ENCODE measurements at regions not wholly inside any gene's neighbourhood (a gene's known extent, or its start where the extent isn't known, plus 50 kb on each side); places are given as distances from the start of the nearest gene placed in this dataset.

DNA sequence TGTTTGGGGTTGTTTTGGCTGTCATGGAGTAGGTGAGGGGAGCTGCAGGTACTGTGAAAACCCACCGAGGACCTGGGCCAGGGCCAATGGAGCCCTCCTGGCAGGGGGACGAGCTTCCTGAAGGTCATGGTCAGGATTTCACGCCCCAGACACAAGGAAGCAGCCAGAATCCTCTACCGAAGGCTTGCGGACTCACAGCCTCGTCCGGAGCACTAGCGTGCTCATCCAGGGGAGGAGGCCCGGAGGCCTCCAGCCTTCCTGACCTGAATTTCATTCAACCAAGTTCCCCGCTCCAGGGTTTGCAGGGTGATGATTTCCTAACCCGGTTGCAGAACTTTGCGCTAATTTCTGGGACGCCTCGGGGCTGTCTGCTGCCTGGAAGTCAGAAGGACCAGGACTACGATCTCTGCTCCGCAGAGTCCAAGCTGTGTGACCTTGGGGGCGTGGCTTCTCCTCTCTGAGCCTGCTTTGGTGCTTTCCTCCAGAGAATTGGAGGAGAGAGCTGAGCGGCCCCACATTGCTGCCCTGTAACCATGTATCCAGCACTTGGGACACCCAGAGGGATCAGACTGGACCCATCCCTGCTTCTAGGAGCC, 56.2 kb upstream of the ADRA2C start:
- Histone ChIP-seq H3K4me2 (ENCODE audit: low read depth, low read length, poor library complexity, severe bottlenecking) (no peak overlapping the region), H3K9ac (ENCODE audit: low read length) (no peak overlapping the region), H3K27me3 (ENCODE audit: low read length) (no peaks in the 10 kb centered on the region), H3K4me3 (ENCODE audit: insufficient read depth, low read length, poor library complexity, severe bottlenecking) (no peak overlapping the region), H2AFZ (ENCODE audit: low read depth, low read length, severe bottlenecking) (no peak overlapping the region), H3K9me3 (ENCODE audit: insufficient read depth, low read length) (no peaks in the 10 kb centered on the region), H3K27ac (ENCODE audit: low read depth, low read length) (no peak overlapping the region), H3K36me3 (ENCODE audit: low read length) (no peaks in the 10 kb centered on the region), H4K20me1 (ENCODE audit: low read depth, low read length) (no peaks in the 10 kb centered on the region), H3K9me2 (replicated peaks; ENCODE audit: insufficient read depth, low read length) (no peaks in the 10 kb centered on the region), H3K79me2 (ENCODE audit: insufficient read depth, low read length) (no peaks in the 10 kb centered on the region), H3F3A (ENCODE audit: insufficient read depth) (no peaks in the 10 kb centered on the region)
- no peak for TF ChIP-seq EZH2phosphoT487 (conservative IDR thresholded peaks at IDR 0.05; ENCODE audit: low read length)
- TF ChIP-seq, protein P1, sequence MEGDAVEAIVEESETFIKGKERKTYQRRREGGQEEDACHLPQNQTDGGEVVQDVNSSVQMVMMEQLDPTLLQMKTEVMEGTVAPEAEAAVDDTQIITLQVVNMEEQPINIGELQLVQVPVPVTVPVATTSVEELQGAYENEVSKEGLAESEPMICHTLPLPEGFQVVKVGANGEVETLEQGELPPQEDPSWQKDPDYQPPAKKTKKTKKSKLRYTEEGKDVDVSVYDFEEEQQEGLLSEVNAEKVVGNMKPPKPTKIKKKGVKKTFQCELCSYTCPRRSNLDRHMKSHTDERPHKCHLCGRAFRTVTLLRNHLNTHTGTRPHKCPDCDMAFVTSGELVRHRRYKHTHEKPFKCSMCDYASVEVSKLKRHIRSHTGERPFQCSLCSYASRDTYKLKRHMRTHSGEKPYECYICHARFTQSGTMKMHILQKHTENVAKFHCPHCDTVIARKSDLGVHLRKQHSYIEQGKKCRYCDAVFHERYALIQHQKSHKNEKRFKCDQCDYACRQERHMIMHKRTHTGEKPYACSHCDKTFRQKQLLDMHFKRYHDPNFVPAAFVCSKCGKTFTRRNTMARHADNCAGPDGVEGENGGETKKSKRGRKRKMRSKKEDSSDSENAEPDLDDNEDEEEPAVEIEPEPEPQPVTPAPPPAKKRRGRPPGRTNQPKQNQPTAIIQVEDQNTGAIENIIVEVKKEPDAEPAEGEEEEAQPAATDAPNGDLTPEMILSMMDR (IDR thresholded peaks at IDR 0.05; ENCODE audit: insufficient read depth, low read length, poor library complexity, severe bottlenecking): no peak

DNA sequence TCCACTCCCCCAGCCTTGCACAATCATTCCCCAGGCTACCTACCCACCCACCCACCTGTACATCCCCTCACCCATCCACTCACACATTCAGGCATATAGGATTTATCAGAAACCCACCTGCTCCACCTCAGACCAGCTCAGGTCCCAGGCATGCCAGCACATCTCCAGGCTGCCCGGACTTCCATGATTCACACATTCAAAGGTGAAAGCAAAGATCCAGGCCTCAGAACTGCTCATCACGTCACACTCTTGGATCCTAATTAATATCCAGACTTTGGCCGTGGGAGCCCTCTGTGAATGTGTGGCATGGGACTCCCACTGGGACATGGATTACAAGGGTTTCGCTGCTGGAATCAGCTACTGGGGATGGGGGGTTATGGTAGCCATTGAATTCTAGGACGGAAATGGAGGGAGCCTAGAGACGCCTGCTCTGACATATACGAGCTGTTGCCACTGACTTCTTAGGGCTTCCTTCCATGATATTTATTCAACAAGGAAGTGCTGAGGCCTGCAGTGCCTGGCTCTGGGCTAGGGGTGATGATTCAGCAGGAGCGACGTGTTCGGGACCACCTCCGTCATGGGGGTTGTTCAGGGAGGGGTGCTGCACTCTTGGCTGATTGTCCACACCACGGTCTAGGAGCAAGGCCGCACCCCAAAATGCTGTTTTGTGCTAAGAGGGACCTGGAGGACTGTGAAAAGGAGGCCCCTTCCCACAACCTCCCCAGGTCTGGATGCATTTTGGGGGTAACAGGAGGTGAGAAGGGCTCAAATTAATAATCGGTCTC, 56.9 kb upstream of the ADRA2C start:
- Histone ChIP-seq H3K9me2 (replicated peaks; ENCODE audit: insufficient read depth, low read length) (no peaks in the 10 kb centered on the region), H3F3A (ENCODE audit: insufficient read depth) (no peaks in the 10 kb centered on the region), H3K79me2 (ENCODE audit: insufficient read depth, low read length) (no peaks in the 10 kb centered on the region), H4K20me1 (ENCODE audit: low read depth, low read length) (no peaks in the 10 kb centered on the region), H3K27ac (ENCODE audit: low read depth, low read length) (no peak overlapping the region), H2AFZ (ENCODE audit: low read depth, low read length, severe bottlenecking) (no peak overlapping the region), H3K27me3 (ENCODE audit: low read length) (no peaks in the 10 kb centered on the region), H3K36me3 (ENCODE audit: low read length) (no peaks in the 10 kb centered on the region), H3K4me2 (ENCODE audit: low read depth, low read length, poor library complexity, severe bottlenecking) (no peak overlapping the region), H3K9me3 (ENCODE audit: insufficient read depth, low read length) (no peaks in the 10 kb centered on the region), H3K4me3 (ENCODE audit: insufficient read depth, low read length, poor library complexity, severe bottlenecking) (no peak overlapping the region), H3K9ac (ENCODE audit: low read length) (no peak overlapping the region)
- TF ChIP-seq, protein P1 (IDR thresholded peaks at IDR 0.05; ENCODE audit: insufficient read depth, low read length, poor library complexity, severe bottlenecking): no peak
- TF ChIP-seq EZH2phosphoT487 (conservative IDR thresholded peaks at IDR 0.05; ENCODE audit: low read length): no peak

DNA sequence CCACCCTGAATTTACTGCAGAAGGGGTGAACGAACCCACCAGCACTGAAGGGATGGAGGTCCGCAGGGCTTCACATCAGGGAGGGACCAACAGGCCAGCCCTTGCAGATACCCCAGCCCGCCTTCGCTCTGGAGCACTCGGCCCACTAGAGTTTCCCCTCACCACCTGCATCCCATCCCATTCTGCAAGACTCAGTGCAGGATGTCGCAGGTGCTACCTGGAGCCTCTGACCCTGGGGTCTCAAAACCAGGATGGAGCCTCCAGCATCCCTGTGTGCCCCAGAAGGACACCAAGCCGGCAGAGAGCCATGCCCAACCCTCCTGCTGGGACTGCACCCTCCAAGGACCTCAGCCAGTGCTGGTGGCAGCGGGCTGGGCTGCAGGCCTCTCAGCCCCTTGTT, 57.6 kb upstream of the ADRA2C start:
- Histone ChIP-seq H3K27me3 (ENCODE audit: low read length) (no peaks in the 10 kb centered on the region), H4K20me1 (ENCODE audit: low read depth, low read length) (no peaks in the 10 kb centered on the region), H3K4me3 (ENCODE audit: insufficient read depth, low read length, poor library complexity, severe bottlenecking) (no peak overlapping the region), H3K79me2 (ENCODE audit: insufficient read depth, low read length) (no peaks in the 10 kb centered on the region), H3K9ac (ENCODE audit: low read length) (no peak overlapping the region), H2AFZ (ENCODE audit: low read depth, low read length, severe bottlenecking) (no peak overlapping the region), H3K9me3 (ENCODE audit: insufficient read depth, low read length) (no peaks in the 10 kb centered on the region), H3F3A (ENCODE audit: insufficient read depth) (no peaks in the 10 kb centered on the region), H3K9me2 (replicated peaks; ENCODE audit: insufficient read depth, low read length) (no peaks in the 10 kb centered on the region), H3K36me3 (ENCODE audit: low read length) (no peaks in the 10 kb centered on the region), H3K27ac (ENCODE audit: low read depth, low read length) (no peak overlapping the region), H3K4me2 (ENCODE audit: low read depth, low read length, poor library complexity, severe bottlenecking) (no peak overlapping the region)
- TF ChIP-seq EZH2phosphoT487 (conservative IDR thresholded peaks at IDR 0.05; ENCODE audit: low read length): no peak

DNA sequence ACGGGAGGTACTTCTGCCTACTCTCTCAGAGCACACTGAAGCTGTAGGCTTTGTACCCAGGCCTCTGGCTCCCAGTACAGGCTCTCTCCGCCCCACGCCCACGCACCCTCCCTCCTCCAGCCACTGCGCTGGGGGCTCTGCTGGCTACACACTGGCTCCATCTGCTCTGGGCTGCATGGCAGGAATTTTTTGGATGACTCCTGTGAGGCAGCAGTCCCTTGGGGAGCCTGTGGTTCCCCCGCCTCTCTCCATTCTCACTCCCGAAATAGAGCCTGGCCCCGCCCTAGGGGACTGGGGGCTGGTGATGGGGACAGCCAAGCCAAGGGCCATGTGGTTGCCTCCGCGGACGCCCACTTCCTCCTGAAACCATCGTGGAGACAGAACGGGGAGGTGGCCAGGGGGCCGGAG, 58.1 kb upstream of the ADRA2C start:
- Histone ChIP-seq H3K9me3 (ENCODE audit: insufficient read depth, low read length) (no peaks in the 10 kb centered on the region), H4K20me1 (ENCODE audit: low read depth, low read length) (no peaks in the 10 kb centered on the region), H3K36me3 (ENCODE audit: low read length) (no peaks in the 10 kb centered on the region), H3K27ac (ENCODE audit: low read depth, low read length) (no peak overlapping the region), H3K4me2 (ENCODE audit: low read depth, low read length, poor library complexity, severe bottlenecking) (no peak overlapping the region), H3K27me3 (ENCODE audit: low read length) (no peaks in the 10 kb centered on the region), H3K9me2 (replicated peaks; ENCODE audit: insufficient read depth, low read length) (no peaks in the 10 kb centered on the region), H3F3A (ENCODE audit: insufficient read depth) (no peaks in the 10 kb centered on the region), H2AFZ (ENCODE audit: low read depth, low read length, severe bottlenecking) (no peak overlapping the region), H3K4me3 (ENCODE audit: insufficient read depth, low read length, poor library complexity, severe bottlenecking) (no peak overlapping the region), H3K79me2 (ENCODE audit: insufficient read depth, low read length) (no peaks in the 10 kb centered on the region), H3K9ac (ENCODE audit: low read length) (no peak overlapping the region)
- TF ChIP-seq EZH2phosphoT487 (conservative IDR thresholded peaks at IDR 0.05; ENCODE audit: low read length): no peak
- TF ChIP-seq, protein P1 (IDR thresholded peaks at IDR 0.05; ENCODE audit: insufficient read depth, low read length, poor library complexity, severe bottlenecking): no peak

Measured in SU-DHL-6 (cell line).